ENCODE measurements at regions not wholly inside any gene's neighbourhood (a gene's known extent, or its start where the extent isn't known, plus 50 kb on each side); places are given as distances from the start of the nearest gene placed in this dataset.
"Not testable (repeated sequence)": the region's sequence is repeated elsewhere in the genome, so short reads cannot be mapped to it uniquely, and the experiment has no call there.

- DNase-seq (ENCODE audit: low read depth in 2 of 2), result no peak
Measured at GRCh38 chr15:21261965-21262850, 178.1 kb downstream of the POTEB3 start.

GRCh38 chr15:21261396-21261964 is 178.8 kb downstream of the POTEB3 start:
- DNase-seq (ENCODE audit: low read depth in 2 of 2), result no peak

- DNase-seq (ENCODE audit: low read depth in 2 of 2), result no peak
Measured at GRCh38 chr15:21260966-21261395, 179.3 kb downstream of the POTEB3 start.

- DNase-seq (ENCODE audit: low read depth in 2 of 2), result not testable (repeated sequence)
Measured at GRCh38 chr15:21258635-21259034, 181.7 kb downstream of the POTEB3 start.

- DNase-seq (ENCODE audit: low read depth in 2 of 2), result not testable (repeated sequence)
Measured at GRCh38 chr15:21249508-21250019, 190.7 kb downstream of the POTEB3 start.
